ENCODE measurements at regions not wholly inside any gene's neighbourhood (a gene's known extent, or its start where the extent isn't known, plus 50 kb on each side); places are given as distances from the start of the nearest gene placed in this dataset.

DNA sequence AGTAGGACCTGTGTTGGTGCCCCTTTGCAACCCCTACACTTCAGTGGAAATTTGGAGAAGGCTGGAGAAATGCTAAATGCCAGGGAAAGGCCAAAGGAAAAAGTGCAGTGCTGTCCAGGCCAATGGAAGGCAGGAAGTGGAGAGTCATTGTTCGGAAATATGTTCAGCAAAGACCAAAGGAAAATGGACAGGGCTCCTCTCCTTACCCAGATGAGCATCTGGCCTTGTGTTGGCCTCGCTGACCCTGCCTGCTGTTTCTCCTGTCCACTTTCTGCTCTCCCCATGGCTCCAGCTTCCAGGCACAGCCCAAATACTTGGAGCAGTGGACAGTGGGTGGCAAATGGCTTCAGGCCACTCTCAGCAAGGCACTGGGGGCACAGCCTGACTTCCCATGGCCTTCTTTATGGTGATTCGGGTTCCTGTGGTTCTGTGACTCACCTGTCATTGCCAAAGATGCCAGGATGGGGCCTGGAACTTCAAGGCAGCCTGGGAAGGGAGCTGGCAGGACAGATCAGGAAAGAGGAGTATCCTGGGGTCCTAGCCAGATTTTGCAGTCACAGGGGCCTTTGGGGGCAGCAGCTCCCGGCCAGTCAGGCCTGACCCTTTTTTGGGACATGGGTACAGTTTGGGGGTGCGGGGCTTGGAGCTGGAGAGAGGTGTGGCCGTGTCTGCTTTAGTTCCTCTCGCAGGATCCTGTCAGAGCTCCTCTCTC is 190.9 kb upstream of the SLC24A3 start:
- TF ChIP-seq, protein P1, sequence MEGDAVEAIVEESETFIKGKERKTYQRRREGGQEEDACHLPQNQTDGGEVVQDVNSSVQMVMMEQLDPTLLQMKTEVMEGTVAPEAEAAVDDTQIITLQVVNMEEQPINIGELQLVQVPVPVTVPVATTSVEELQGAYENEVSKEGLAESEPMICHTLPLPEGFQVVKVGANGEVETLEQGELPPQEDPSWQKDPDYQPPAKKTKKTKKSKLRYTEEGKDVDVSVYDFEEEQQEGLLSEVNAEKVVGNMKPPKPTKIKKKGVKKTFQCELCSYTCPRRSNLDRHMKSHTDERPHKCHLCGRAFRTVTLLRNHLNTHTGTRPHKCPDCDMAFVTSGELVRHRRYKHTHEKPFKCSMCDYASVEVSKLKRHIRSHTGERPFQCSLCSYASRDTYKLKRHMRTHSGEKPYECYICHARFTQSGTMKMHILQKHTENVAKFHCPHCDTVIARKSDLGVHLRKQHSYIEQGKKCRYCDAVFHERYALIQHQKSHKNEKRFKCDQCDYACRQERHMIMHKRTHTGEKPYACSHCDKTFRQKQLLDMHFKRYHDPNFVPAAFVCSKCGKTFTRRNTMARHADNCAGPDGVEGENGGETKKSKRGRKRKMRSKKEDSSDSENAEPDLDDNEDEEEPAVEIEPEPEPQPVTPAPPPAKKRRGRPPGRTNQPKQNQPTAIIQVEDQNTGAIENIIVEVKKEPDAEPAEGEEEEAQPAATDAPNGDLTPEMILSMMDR (IDR thresholded peaks at IDR 0.05) = no peak
- TF ChIP-seq POLR2A (IDR thresholded peaks at IDR 0.05) = no peak

Measured in heart left ventricle (tissue), 13 donors.